SU-DHL-6 (cell line): ENCODE measurements at regions not wholly inside any gene's neighbourhood (a gene's known extent, or its start where the extent isn't known, plus 50 kb on each side); places are given as distances from the start of the nearest gene placed in this dataset.

Experiments used
- H2AFZ ChIP-seq: fragments of 200-600 bp; sonication (generic); 2 replicates; pipeline ENCODE4 v1.6.1; 2014; ENCODE audit warnings: low read depth, mild to moderate bottlenecking, moderate library complexity, mixed read lengths, antibody characterized with exemption, low read length; ENCODE audit not compliant: severe bottlenecking
- H3F3A ChIP-seq: fragments of 200-600 bp; shearing (Covaris generic); 2 replicates; pipeline ENCODE4 v1.6.0; 2016; ENCODE audit warnings: antibody characterized with exemption, mild to moderate bottlenecking; ENCODE audit not compliant: insufficient read depth
- H3K27ac ChIP-seq: fragments of 200-600 bp; sonication (generic); 2 replicates; pipeline ENCODE4 v1.5.1; 2016; ENCODE audit warnings: low read depth, mild to moderate bottlenecking, low read length, moderate library complexity, mixed read lengths
- H3K27me3 ChIP-seq: fragments of 200-600 bp; sonication (generic), shearing (Covaris generic); 2 replicates; pipeline ENCODE4 v1.6.0; 2014; ENCODE audit warnings: mild to moderate bottlenecking, low read length
- H3K36me3 ChIP-seq: fragments of 200-600 bp; sonication (generic); 2 replicates; pipeline ENCODE4 v1.6.1; 2014; ENCODE audit warnings: mild to moderate bottlenecking, low read length, mixed read lengths
- H3K4me2 ChIP-seq: fragments of 300-600, 200-600 bp; shearing (Covaris generic), sonication (generic); 2 replicates; pipeline ENCODE4 v1.6.0; 2014; ENCODE audit warnings: low read length, low read depth, mild to moderate bottlenecking; ENCODE audit not compliant: poor library complexity, severe bottlenecking
- H3K4me3 ChIP-seq: fragments of 200-600 bp; sonication (generic); 2 replicates; pipeline ENCODE4 v1.5.1; 2014; ENCODE audit warnings: antibody characterized with exemption, low read length, mild to moderate bottlenecking, mixed read lengths; ENCODE audit not compliant: insufficient read depth, poor library complexity, severe bottlenecking
- H3K79me2 ChIP-seq: fragments of 200-600 bp; sonication (generic); 2 replicates; pipeline ENCODE4 v1.6.1; 2014; ENCODE audit warnings: mild to moderate bottlenecking, low read length, moderate library complexity; ENCODE audit not compliant: insufficient read depth
- H3K9ac ChIP-seq: fragments of 200-600 bp; sonication (generic); 2 replicates; pipeline ENCODE4 v1.7.0; 2014; ENCODE audit warnings: mild to moderate bottlenecking, low read length
- H3K9me2 ChIP-seq: fragments of 200-600 bp; sonication (generic); replicated peaks from 2 replicates; pipeline ENCODE4 v1.6.1; 2014; ENCODE audit warnings: low read length; ENCODE audit not compliant: insufficient read depth
- H3K9me3 ChIP-seq: fragments of 200-600 bp; sonication (generic); 2 replicates; pipeline ENCODE4 v1.6.1; 2014; ENCODE audit warnings: low read length, mixed read lengths; ENCODE audit not compliant: insufficient read depth
- H4K20me1 ChIP-seq: fragments of 200-600 bp; sonication (generic); 2 replicates; pipeline ENCODE4 v1.6.1; 2014; ENCODE audit warnings: low read depth, mild to moderate bottlenecking, antibody characterized with exemption, low read length, moderate library complexity, mixed read lengths
- CTCF ChIP-seq: fragments of 200-600 bp; sonication (generic); IDR thresholded peaks from one replicate; pipeline ENCODE4 v1.5.1; 2017; ENCODE audit warnings: antibody characterized with exemption, mild to moderate bottlenecking, low read length, moderate library complexity; ENCODE audit not compliant: insufficient read depth, poor library complexity, severe bottlenecking
- EZH2phosphoT487 ChIP-seq: fragments of 200-600 bp; sonication (generic), shearing (Covaris generic); conservative IDR thresholded peaks from 2 replicates; pipeline ENCODE4 v1.6.1; 2018; ENCODE audit warnings: mild to moderate bottlenecking, antibody characterized with exemption, low read length, moderate library complexity, mixed read lengths

GRCh38 chr7:32217341-32218153, 147.3 kb upstream of the PDE1C start:
- Histone ChIP-seq H2AFZ (no peak overlapping the region), H3K79me2 (no peaks in the 10 kb centered on the region), H3K4me3 (no peak overlapping the region), H3K4me2 (no peak overlapping the region), H3K36me3 (no peaks in the 10 kb centered on the region), H3K27me3 (no peaks in the 10 kb centered on the region), H3F3A (no peaks in the 10 kb centered on the region), H3K9me3 (no peaks in the 10 kb centered on the region), H3K27ac (no peak overlapping the region), H3K9me2 (no peaks in the 10 kb centered on the region), H4K20me1 (no peaks in the 10 kb centered on the region), H3K9ac (no peak overlapping the region)
- TF ChIP-seq EZH2phosphoT487 (no peak), CTCF (no peak)

DNA sequence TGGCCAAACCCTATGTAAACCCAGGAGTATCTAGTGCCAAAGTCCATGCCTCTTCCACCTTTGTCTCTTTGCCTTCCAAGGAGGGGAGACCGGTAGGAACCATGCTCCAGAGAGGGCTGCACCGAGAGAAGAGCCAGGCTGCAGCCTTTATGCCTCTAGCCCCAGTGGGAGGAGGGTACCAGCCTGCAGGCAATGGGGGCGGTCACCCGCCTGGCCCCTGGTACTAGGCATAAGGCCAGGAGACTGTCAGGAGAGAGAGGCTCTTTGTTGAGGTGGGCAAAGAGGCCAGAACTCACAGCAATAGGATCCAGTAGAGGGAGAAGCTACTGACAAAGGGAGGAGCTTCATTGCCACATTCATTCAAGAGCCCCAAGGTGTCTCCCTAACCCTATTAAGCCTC, 146.6 kb upstream of the PDE1C start:
- Histone ChIP-seq H3K79me2 (no peaks in the 10 kb centered on the region), H3K4me2 (no peak overlapping the region), H3K27me3 (no peaks in the 10 kb centered on the region), H3K27ac (no peak overlapping the region), H4K20me1 (no peaks in the 10 kb centered on the region), H3K9me2 (no peaks in the 10 kb centered on the region), H3F3A (no peaks in the 10 kb centered on the region), H3K4me3 (no peak overlapping the region), H2AFZ (no peak overlapping the region), H3K9me3 (no peaks in the 10 kb centered on the region), H3K9ac (no peak overlapping the region), H3K36me3 (no peaks in the 10 kb centered on the region)
- TF ChIP-seq EZH2phosphoT487 (no peak), CTCF (no peak)

GRCh38 chr7:32215697-32216096, 145.5 kb upstream of the PDE1C start:
- no peaks in the 10 kb centered on the region for H3K9me2 ChIP-seq
- H4K20me1 ChIP-seq, result no peaks in the 10 kb centered on the region
- no peaks in the 10 kb centered on the region for H3K36me3 ChIP-seq

More at GRCh38 chr7:32215697-32216096, 145.5 kb upstream of the PDE1C start:
- Histone ChIP-seq H3K4me3 (no peak overlapping the region), H3K79me2 (no peaks in the 10 kb centered on the region), H3K9me3 (no peaks in the 10 kb centered on the region), H2AFZ (no peak overlapping the region), H3K27me3 (no peaks in the 10 kb centered on the region), H3K27ac (no peak overlapping the region), H3K4me2 (no peak overlapping the region), H3K9ac (no peak overlapping the region), H3F3A (no peaks in the 10 kb centered on the region)
- TF ChIP-seq EZH2phosphoT487 (no peak), CTCF (no peak)
